Esophagus muscularis mucosa (tissue), 4 donors: ENCODE measurements at regions not wholly inside any gene's neighbourhood (a gene's known extent, or its start where the extent isn't known, plus 50 kb on each side); places are given as distances from the start of the nearest gene placed in this dataset.
A peak's percentile ranks its signal among the peaks of the same experiment; 100 is the strongest.

ENCODE experiments used
- DNase-seq: peaks from one replicate; pipeline ENCODE4 v3.0.0-alpha.2; 2017; ENCODE audit errors: extremely low spot score
- H3K27ac ChIP-seq, 4 donors: fragments of 200-600 bp; sonication (generic); replicated peaks in 1 of 4; 1 replicate in 3 of 4; 2 replicates in 1 of 4; pipeline ENCODE4 v1.5.1; 2016 to 2019; ENCODE audit warnings: mild to moderate bottlenecking in 1 of 4
- H3K27me3 ChIP-seq, 4 donors: fragments of 200-600 bp; sonication (generic); one replicate each; pipeline versions ENCODE4 v1.5.1 to v1.6.0; 2016 to 2019
- H3K36me3 ChIP-seq, 4 donors: fragments of 200-600 bp; sonication (generic); one replicate each; pipeline ENCODE4 v1.5.1; 2016 to 2019
- H3K4me1 ChIP-seq, 4 donors: fragments of 200-600 bp; sonication (generic); one replicate each; pipeline ENCODE4 v1.5.1; 2016 to 2019
- H3K4me3 ChIP-seq, 4 donors: fragments of 200-600 bp; sonication (generic); 1 replicate in 2 of 4; 2 replicates in 2 of 4; pipeline ENCODE4 v1.5.1; 2016 to 2019; ENCODE audit warnings: mild to moderate bottlenecking in 4 of 4, moderate library complexity in 1 of 4
- H3K9me3 ChIP-seq, 4 donors: fragments of 200-600 bp; sonication (generic); 1 replicate in 3 of 4; 2 replicates in 1 of 4; pipeline ENCODE4 v1.5.1; 2016 to 2019
- CTCF ChIP-seq, 3 experiments: fragments of 200-600 bp in 2 of 3; fragments of 450-650 bp in 1 of 3; sonication (generic) in 2 of 3; IDR thresholded peaks; one replicate each; pipeline ENCODE4 v1.5.1; 2017 to 2019; ENCODE audit warnings: antibody characterized with exemption in 3 of 3, mild to moderate bottlenecking in 2 of 3, moderate library complexity in 1 of 3
- EP300 ChIP-seq: sonication (generic); formaldehyde crosslinking; IDR thresholded peaks from one replicate; pipeline ENCODE4 v1.6.1; 2017; ENCODE audit warnings: antibody characterized with exemption
- POLR2A ChIP-seq: fragments of 450-650 bp; IDR thresholded peaks from one replicate; pipeline ENCODE4 v1.6.1; 2017; ENCODE audit warnings: antibody characterized with exemption, moderate library complexity, mild to moderate bottlenecking, low read depth
- POLR2AphosphoS5 ChIP-seq, 2 donors: sonication (generic); formaldehyde crosslinking; IDR thresholded peaks; one replicate each; pipeline ENCODE4 v1.6.1; 2017; ENCODE audit warnings: antibody characterized with exemption in 2 of 2
- whole genome bisulfite sequencing: methylation state at CpG from one replicate; pipeline ENCODE4 v1.1.5; 2018; 5-methylcytosine and 5-hydroxymethylcytosine counted together
- intact Hi-C: fragments of 100-400 bp; cut with DNase I; formaldehyde crosslinking; loops from one replicate; pipeline ENCODE4 v1.15.1; 2023

GRCh38 chr16:6131526-6132050, 1034.0 kb upstream of the EEF2KMT start:
- DNase-seq, result no peak
- WGBS, result 74% methylated on average over 5 of the region's 5 CpGs
- H3K4me3 ChIP-seq, result no peak overlapping the region
- no peaks in the 10 kb centered on the region for H3K36me3 ChIP-seq
- peaks cover 0 to 3% (median 0%) of the 10 kb centered on the region in 4 donors for H3K9me3 ChIP-seq
- intact Hi-C loops, result no loop called here
- H3K27ac ChIP-seq, result no peak overlapping the region
- H3K27me3 ChIP-seq, result no peaks in the 10 kb centered on the region
- no peak for TF ChIP-seq EP300
- TF ChIP-seq POLR2A, result no peak
- no peak for TF ChIP-seq CTCF (IDR thresholded peaks at IDR 0.05)
- no peak for TF ChIP-seq POLR2AphosphoS5 (IDR thresholded peaks at IDR 0.05)
- H3K4me1 ChIP-seq, result no peaks in the 10 kb centered on the region

GRCh38 chr16:6125483-6126259, 1028.1 kb upstream of the EEF2KMT start:
- 80% methylated on average over 8 of the region's 8 CpGs for WGBS
- Histone ChIP-seq H3K27ac (no peak overlapping the region), H3K9me3 (no peaks in the 10 kb centered on the region), H3K36me3 (no peaks in the 10 kb centered on the region), H3K27me3 (no peaks in the 10 kb centered on the region), H3K4me1 (no peaks in the 10 kb centered on the region), H3K4me3 (no peak overlapping the region)
- TF ChIP-seq CTCF (IDR thresholded peaks at IDR 0.05), result no peak
- no peak for TF ChIP-seq POLR2A
- TF ChIP-seq EP300, result no peak
- no peak for TF ChIP-seq POLR2AphosphoS5 (IDR thresholded peaks at IDR 0.05)
- intact Hi-C loops, result loop anchor here (10.0 kb wide), 1 partner anchor 69 kb away; no protein-coding TSS in a partner anchor
- no peak for DNase-seq

- DNase-seq, result peak; percentile 21
- intact Hi-C loops, result loop anchor here (10.0 kb wide), 1 partner anchor 71 kb away; no protein-coding TSS in a partner anchor
Measured at GRCh38 chr16:6124136-6124535, 1026.5 kb upstream of the EEF2KMT start.

GRCh38 chr16:6122401-6122800, 1024.8 kb upstream of the EEF2KMT start:
- H3K4me1 ChIP-seq, result no peaks in the 10 kb centered on the region
- H3K27ac ChIP-seq, result no peak overlapping the region
- no peak for TF ChIP-seq EP300
- TF ChIP-seq POLR2AphosphoS5 (IDR thresholded peaks at IDR 0.05), result no peak
- no peak for TF ChIP-seq CTCF (IDR thresholded peaks at IDR 0.05)
- no peak for TF ChIP-seq POLR2A
- intact Hi-C loops, result loop anchor here (10.0 kb wide), 1 partner anchor 72 kb away; no protein-coding TSS in a partner anchor
- no peak for DNase-seq
- H3K36me3 ChIP-seq, result no peaks in the 10 kb centered on the region
- H3K9me3 ChIP-seq, result no peaks in the 10 kb centered on the region
- H3K27me3 ChIP-seq, result no peaks in the 10 kb centered on the region
- 43% methylated on average over 5 of the region's 5 CpGs for WGBS
- H3K4me3 ChIP-seq, result no peak overlapping the region

More at GRCh38 chr16:6124136-6124535, 1026.5 kb upstream of the EEF2KMT start:
- WGBS, result 53% methylated on average over 1 of the region's 1 CpG
- Histone ChIP-seq H3K4me3 (no peak overlapping the region), H3K4me1 (no peaks in the 10 kb centered on the region), H3K27ac (no peak overlapping the region), H3K9me3 (no peaks in the 10 kb centered on the region), H3K27me3 (no peaks in the 10 kb centered on the region), H3K36me3 (no peaks in the 10 kb centered on the region)
- no peak for TF ChIP-seq CTCF (IDR thresholded peaks at IDR 0.05)
- TF ChIP-seq EP300, result no peak
- TF ChIP-seq POLR2AphosphoS5 (IDR thresholded peaks at IDR 0.05), result no peak
- no peak for TF ChIP-seq POLR2A
